C4-2B (cell line): ENCODE measurements at regions not wholly inside any gene's neighbourhood (a gene's known extent, or its start where the extent isn't known, plus 50 kb on each side); places are given as distances from the start of the nearest gene placed in this dataset.

Experiments used
- ZFX ChIP-seq: fragments of 450-650 bp; IDR thresholded peaks from 2 replicates; pipeline ENCODE4 v1.6.1; 2017
- TF ChIP-seq, protein P1 (sequence below): fragments of 450-650 bp; conservative IDR thresholded peaks from 2 replicates; pipeline ENCODE4 v1.5.1; 2017; ENCODE audit warnings: mild to moderate bottlenecking

DNA sequence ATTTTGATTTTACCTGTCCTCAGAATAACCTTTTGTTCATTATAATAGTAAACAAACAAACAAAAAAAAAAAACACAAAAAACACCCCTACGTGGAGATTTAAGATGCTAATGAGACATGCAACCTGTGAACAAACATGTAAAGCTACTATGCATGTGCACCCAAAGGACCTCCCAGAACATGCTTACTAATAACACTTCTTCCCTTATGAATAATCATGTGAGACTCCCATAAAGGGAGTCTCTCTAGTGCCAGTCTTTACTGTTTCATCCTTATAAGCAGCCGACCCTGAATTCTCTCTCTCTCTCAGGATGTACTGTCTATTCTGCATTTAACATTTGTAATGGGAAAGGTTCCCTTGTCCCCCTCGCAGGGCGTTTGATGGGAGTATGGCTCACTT, 1051.1 kb downstream of the PCDH17 start:
- TF ChIP-seq, protein P1, sequence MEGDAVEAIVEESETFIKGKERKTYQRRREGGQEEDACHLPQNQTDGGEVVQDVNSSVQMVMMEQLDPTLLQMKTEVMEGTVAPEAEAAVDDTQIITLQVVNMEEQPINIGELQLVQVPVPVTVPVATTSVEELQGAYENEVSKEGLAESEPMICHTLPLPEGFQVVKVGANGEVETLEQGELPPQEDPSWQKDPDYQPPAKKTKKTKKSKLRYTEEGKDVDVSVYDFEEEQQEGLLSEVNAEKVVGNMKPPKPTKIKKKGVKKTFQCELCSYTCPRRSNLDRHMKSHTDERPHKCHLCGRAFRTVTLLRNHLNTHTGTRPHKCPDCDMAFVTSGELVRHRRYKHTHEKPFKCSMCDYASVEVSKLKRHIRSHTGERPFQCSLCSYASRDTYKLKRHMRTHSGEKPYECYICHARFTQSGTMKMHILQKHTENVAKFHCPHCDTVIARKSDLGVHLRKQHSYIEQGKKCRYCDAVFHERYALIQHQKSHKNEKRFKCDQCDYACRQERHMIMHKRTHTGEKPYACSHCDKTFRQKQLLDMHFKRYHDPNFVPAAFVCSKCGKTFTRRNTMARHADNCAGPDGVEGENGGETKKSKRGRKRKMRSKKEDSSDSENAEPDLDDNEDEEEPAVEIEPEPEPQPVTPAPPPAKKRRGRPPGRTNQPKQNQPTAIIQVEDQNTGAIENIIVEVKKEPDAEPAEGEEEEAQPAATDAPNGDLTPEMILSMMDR: no peak
- no peak for TF ChIP-seq ZFX
